Endometrium (tissue), 2 donors: ENCODE measurements at regions not wholly inside any gene's neighbourhood (a gene's known extent, or its start where the extent isn't known, plus 50 kb on each side); places are given as distances from the start of the nearest gene placed in this dataset.

ENCODE experiments used
- FAIRE-seq: peaks from 2 replicates; lab custom pipeline; 2012; peaks lifted over from hg19 to GRCh38; lab: Jason Lieb, UNC
- donor health status: control.
- donor health status: control.

GRCh38 chr14:54312166-54312801 lies 84.5 kb upstream of the CDKN3 start:
- no peak for FAIRE-seq

GRCh38 chr14:54314365-54315104 lies 82.3 kb upstream of the CDKN3 start:
- FAIRE-seq, result no peak

DNA sequence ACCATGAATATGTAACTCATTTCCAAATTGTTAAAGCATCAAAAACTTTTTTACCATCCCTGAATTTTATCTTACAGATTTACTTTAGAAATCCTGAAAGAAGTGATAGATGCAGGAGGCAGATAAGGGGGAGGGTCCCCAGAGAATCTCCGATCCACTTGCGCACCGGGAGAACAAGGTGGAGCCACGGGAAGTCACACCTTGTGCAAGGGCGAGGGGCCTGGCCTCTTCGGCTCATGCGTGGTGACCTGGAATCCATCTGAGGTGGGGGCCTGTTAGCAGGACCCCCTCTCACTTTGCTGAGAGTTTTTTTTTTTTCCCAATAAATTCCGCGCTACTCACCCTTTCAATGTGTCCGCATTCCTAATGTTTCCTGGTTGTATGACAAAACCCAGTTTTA lies 80.2 kb upstream of the CDKN3 start:
- FAIRE-seq, result no peak

DNA sequence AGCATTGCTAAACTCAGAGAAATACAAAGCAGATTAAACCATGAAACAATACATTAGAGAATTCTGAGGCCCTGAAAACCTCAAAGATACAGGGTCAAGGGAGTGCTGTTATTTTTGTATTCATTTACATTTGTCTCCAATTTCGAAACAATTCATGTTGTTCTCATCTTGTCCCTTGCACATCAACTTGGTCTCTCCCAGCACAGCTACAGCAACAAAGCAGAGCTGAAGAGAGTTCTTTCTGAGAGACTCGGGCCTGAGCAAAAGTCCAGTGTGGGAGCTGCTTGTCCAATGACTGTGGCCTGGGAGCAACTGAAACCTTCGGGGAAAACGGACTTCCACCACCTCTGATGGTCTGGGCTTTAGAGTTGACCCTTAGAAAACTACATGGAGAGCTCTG lies 79.4 kb upstream of the CDKN3 start:
- no peak for FAIRE-seq

- FAIRE-seq, result no peak
Observed at GRCh38 chr14:54322246-54322645, 74.6 kb upstream of the CDKN3 start.

DNA sequence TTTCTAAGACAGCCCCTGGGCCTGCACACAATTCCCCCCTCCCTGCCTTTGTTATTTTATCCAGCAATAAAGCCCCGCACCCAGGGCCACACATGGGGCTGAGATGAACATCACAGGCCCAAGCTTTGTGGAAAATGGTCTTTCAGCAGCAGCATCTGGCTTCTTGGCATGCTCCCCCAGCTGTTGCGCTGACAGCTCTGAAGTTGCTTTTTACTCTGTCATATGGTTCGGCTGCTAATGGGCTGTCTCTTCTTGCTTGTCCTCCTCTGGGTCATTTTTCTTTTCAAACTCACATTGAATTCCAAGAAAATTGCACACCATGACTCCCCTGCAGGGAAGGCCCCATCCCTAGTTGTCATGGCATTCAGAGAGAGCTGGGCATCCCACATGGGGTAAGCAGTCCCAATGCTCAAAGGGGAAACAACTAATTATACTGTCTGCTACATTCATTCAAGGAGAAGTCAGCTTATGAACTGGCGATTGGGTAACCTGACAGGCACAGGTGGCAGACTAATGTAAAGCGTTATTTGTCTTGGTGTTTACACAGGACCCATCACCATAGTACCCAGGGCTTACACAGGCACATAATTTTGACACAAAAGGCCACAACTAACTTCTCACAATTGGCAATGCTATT lies 74.0 kb upstream of the CDKN3 start:
- FAIRE-seq, result no peak

DNA sequence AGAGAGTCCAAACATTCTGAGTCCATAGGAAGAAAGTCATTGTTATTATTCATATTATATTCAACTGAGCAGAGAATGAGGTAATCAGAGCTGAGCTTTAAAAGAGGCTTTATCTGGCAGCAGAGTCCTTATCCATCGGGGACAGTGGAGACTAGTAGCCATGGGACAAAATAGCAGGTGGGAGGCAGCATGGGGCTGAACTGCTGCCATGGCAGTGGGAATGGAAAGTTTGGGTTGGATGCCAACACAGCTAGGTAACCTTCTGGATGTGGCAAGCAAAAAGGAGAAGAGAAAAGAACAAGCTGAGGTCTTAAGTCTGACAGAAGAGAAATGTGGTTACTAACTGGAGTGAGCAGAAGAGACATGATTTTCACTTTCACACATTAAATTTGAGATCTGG lies 71.0 kb upstream of the CDKN3 start:
- no peak for FAIRE-seq

- FAIRE-seq, result peak; percentile 69
Observed at GRCh38 chr14:54329082-54329695, 67.6 kb upstream of the CDKN3 start.

- FAIRE-seq, result no peak
Observed at GRCh38 chr14:54330876-54331275, 65.9 kb upstream of the CDKN3 start.

DNA sequence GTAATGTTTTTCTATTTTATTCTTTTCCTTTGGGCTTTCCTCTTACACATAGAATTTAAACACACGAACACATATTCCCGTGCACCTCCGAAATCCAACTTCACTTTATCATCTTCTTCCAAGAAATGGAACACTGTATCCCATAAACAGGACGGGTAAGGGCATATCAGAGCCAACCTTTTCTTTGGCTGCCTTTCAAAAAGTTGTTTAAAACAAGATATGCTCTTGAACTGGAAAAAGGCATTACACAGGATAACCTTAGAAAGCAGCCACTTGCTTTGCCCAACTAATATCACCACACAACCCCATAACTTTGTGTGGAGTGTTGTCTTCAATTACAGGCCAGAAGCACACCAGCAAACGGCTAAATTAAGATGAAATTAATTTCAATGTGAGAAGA lies 65.3 kb upstream of the CDKN3 start:
- FAIRE-seq, result no peak

DNA sequence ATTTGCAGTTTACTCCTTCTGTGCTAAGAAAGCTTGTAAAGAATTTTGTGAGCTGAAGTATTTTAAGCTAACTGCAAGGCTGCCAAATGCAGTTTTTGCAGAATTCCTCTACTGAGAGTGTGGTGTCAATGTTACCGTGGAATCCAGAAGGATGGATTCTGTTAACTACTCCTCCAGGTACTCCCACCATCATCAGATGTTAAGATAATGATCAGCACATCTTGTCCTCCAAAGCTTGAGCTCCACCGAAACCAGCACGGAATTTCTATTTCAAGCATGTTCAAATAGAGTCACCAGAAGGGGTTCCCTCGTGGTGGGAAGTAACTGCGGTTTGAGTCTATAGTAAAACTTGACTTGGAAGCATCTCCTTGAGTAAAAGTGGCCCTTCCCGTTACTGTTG lies 64.3 kb upstream of the CDKN3 start:
- FAIRE-seq, result no peak

- FAIRE-seq, result no peak
Observed at GRCh38 chr14:54333511-54333910, 63.3 kb upstream of the CDKN3 start.

DNA sequence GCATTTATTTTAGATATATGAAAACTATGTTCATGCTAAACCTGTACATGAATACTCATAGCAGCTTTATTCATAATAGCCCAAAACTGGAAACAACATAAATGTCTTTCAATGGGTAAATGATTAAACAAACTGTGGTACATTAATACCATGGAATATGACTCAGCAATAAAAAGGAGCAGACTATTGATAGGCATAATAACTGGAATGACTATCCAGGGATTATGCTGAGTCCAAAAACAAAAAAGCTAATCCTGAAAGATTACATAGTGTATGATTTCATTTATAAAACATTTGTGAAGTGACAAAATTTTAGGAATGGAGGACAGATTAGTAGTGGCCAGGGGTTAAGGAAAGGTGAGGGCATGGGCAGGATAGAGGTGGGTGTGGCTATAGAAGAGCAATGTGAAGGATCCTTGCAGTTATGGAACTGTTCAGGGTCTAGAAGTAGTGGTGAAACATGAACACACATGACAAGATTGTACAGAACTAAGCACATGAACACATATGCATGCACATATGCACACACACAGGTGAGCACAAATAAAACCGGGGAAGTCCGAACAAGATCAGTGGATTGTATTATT lies 61.1 kb upstream of the CDKN3 start:
- no peak for FAIRE-seq

GRCh38 chr14:54337314-54337713 lies 59.5 kb upstream of the CDKN3 start:
- FAIRE-seq, result no peak

DNA sequence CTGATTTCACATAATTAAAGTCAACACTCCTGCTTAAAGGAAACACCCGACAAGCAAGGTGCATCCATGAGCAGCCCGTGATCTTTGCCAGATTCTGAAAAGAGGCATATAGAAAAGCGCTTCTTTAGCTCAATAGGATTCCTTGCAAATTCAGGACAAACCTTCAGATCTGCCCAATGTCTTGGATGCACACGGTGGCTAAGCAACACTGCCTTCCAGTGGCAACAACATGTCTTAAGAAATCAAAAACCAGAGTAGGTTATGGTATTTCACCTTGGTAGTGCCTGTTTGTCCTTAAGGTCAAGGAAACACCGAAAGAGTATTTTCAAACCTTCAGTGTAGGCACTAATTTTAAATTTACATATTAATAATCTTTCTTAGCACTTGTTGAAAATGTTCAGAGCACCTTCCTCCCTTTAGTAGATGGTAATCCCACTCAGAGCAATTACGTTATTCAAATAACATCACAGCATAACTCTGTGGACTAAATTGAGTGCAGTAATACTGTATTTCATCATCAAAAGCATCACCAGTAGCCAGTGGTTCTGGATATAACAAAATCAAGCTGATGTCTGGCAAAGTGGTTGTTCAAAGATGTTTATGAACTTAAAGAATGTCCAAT lies 58.0 kb upstream of the CDKN3 start:
- no peak for FAIRE-seq

DNA sequence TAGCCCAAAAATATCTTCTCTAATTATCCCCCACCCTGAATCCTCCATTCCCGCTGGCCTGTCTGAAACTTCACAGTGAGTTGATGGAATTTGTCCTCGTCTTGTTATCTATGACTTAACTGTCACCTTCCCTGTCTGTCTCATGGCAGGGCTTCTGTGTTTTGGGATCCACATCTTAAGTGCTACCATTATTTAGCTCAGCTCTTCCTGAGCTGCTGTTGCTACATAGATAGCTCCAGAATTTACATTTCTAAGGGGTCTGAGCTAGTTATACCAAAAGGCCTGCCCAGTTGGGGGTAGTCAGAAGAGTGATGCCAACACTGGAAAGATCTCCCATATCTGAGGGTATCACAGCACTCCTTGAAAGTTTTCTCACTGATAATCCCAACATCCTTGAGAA lies 57.0 kb upstream of the CDKN3 start:
- FAIRE-seq, result no peak

- FAIRE-seq, result no peak
Observed at GRCh38 chr14:54342806-54343205, 54.0 kb upstream of the CDKN3 start.

DNA sequence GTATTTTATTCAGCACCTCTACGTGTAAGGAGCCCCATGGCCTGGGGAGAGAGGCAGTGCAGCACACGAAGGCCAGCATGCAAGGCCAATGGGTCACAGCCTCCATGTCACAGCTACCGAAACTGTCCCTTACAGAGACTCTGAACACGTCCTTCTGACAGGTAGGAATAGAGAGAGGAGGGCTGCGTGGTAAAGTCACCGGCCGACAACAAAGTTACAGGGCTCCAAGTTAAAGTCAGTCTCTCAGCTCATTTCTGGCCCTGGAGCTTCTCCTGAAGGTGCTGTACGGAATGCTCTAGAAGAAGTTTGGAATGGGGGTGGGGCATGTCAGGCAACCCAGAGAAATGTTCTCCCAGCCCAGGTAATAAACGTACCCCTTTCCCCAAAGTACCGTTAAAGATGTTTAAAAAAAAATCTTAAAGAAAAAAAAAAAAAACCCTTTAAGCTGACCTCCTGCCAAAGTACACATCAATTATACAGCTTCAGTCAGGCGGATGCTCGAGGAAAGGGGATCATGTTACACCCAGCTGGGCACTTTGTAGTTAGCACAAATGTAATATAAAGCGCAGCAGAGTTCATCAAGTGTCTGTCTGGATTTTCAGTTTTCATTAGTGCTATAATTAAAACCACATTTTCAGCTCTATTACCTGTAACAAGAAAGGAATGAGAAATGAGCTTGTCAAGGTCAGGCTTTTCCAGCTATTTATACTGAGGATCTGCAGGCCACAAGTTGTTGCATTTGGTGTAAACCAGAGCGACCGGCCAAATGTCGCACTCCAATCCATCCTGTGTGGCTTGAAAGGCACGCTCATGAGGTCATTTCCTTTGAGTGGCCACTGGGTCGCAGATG lies 53.3 kb upstream of the CDKN3 start:
- peak; percentile 68 for FAIRE-seq

- FAIRE-seq, result no peak
Observed at GRCh38 chr14:54344445-54344844, 52.4 kb upstream of the CDKN3 start.

GRCh38 chr14:54346257-54346656 lies 50.5 kb upstream of the CDKN3 start:
- FAIRE-seq, result no peak
